ENCODE measurements at regions not wholly inside any gene's neighbourhood (a gene's known extent, or its start where the extent isn't known, plus 50 kb on each side); places are given as distances from the start of the nearest gene placed in this dataset.

DNA sequence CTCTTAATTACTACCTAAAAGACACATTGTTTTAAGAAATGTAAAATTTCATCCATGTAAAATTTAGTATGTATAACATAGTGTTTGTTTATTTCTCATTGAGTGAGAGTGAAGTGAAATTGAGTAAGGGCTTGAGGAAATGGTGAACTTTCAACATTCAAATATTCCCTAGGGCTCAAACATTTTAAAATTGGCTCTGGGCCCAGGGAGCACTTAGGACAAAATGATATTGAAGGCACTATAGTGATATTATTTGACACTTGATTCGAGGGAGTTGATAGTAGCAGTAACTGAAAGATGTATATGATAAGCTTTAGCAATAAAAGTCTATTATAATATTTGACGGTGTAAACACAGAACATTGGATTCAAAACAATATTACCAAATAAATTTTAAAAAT, 1244.0 kb upstream of the TENM3 start:
- DNase-seq = no peak

DNA sequence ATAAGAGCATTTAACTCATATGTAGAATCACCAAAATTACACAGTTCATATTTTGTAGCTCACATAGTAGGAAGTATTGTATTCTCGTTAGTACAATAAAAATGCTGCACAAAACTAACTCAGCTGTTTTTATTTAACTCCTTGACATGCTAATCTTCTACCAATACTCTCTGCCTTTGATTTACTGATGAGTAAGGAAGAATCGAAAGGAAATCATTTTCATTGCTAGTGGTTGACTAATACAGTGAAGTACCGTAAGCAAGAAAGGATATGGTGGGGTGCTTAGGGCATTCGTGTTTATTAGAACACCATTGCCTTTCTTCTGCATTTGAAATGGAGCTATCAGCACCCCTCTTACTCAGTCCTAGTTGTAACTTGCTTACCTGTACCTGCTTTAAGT, 1239.1 kb upstream of the TENM3 start:
- DNase-seq = no peak

DNA sequence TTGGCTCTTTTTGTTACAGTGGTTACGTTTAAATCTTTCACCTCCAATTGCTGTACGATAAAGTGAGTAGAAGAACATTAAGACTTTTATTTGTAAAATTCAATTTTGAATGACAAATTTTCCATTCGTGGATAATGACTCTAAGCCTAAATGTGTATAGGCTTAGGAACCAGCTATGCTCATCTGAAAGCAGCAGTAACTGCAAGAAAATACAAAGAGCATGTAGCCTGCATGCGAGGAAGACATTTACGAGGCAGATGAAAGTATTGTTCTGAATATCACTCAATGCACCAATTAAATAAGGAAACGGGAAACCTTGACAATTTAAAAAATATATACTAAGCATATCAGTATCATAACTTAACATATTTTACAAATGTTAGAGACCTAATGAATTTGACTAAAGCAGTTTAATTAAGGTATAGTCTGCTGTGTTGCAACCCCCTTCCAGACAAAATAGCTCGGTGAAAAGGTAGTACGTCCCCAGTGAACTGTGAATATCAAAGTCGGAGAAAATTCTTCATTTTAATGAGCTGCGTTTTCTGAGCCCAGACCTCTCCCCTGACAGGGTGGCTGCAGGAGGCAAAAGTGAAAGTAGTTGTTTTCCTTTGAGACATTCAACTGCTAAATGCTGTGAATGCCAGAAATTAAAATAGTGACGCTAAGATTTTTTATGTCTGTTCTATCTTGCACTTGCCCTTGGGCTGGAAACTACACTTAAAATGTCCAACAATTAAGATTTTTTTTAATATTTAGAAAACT, 1236.5 kb upstream of the TENM3 start:
- no peak for DNase-seq

DNA sequence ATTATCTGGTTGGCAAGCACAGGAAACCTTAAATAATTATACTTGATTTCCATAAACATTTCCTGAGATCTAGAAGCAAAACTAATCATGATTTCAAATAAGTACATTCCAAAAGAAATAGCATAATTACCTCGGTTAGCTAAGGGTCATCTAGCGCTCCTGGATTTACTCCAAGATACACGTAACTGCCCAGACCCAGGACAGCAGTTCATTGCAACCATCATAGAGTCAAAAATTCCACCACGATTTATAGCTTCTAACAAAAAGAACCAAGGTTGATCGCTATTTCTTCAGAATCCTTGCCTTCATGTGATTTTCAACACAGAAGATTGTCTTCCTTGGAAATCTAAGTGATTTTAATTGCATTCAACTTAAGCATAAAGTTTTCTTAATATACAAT, 1235.5 kb upstream of the TENM3 start:
- DNase-seq = no peak

DNA sequence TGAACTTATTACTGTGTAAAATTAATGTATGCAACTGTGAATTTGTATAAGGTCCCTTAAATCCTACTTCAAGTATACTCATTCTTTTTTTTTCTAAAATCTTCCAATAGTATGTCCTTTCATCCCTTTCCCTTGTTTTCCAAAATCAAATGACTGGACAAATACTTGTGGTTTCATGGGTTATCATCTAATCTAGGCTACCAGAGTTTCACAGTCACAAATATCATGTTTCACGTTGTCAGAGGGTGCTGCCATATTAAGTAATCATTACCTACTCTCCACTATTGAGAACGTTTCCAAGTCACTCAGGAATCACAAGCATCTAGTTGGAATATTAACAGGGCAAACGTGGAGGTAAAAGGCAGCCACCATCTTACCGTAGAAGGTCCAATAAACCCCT, 1235.0 kb upstream of the TENM3 start:
- no peak for DNase-seq

DNA sequence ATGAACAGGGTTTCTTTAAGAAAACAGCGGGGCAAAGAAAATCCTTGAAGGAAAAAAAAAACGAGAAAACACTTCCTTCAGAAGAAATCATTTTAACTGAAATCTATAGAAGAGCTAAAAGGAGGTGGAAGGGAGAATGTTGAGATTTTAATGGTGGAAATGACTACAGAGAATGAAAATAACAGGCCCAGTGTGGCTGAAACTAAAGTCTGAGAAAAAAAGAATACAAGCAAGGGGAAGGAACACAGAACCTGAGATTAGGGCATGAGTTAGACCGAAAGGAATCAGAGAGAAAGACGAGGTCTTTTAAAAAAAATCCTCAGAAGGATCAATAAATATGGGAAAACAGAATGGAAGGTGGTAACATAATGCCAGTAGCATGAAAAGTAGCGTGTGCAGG, 1230.0 kb upstream of the TENM3 start:
- no peak for DNase-seq

DNA sequence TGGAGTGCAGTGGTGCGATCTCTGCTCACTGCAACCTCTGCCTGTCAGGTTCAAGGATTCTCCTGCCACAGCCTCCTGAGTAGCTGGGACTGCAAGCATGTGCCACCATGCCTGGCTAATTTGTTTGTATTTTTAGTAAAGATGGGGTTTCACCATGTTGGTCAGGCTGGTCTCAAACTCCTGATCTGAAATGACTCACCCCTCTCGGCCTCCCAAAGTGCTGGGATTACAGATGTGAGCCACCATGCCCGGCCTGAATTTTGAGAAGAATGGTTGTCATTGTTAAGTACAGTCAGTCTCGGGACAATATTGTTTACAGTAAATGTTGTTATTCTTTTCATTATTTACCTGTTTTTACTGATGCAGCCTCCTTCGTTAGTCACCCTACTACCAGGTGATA, 1226.2 kb upstream of the TENM3 start:
- DNase-seq = no peak

DNA sequence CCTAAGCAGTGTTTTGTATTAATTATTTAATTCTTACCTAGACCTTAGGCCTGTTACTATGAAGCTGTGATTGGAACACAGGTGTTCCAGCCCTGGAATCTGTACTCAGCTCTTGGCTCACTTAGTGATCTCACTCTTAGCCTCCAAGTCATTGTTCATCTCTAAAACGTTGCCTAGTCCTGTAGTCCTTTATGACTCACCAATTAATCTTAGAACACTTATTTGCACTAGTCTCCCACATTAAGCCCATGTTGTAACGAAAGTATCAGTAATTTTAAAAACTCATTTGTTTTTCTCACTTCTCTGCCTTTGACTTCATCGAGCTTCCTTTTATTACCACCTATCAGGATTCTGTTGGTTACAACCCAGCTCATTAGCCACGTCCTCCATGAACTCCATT, 1224.7 kb upstream of the TENM3 start:
- no peak for DNase-seq

DNA sequence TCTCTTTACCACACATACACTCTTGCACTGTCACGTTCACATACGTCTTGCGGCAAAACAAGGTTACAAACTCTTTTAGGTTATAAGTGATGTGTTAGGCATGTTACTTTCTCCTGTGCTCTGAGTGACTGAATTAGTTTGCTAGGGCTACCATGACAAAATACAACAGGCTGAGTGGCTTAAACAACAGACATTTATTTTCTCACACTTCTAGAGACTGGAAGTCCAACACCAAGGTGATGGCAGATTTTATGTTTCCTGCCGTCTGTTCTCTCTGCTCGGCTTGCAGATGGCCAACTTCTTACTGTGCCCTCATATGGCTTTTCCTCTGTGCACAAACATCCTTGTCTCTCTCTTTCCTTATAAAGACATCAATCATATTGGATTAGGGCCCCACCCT, 1224.3 kb upstream of the TENM3 start:
- DNase-seq = no peak

DNA sequence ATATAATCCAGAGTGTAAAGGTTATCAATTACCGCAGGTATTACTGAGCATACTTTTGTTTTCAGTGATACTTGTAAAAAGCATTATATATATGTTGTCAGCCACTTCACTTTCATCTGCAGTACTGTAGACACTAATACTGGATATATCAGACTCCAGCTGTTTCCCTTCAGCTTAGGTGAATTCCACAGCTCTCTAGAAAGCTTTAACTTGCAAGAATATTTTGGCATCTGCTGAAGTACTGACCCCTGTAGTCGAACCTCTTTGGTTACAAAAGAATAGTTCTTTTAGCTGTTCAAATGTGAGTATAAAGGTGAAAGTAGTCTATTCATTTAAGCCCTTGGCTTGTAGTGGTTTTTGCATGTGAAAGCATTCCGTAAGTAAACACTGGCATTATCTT, 1222.7 kb upstream of the TENM3 start:
- no peak for DNase-seq

DNA sequence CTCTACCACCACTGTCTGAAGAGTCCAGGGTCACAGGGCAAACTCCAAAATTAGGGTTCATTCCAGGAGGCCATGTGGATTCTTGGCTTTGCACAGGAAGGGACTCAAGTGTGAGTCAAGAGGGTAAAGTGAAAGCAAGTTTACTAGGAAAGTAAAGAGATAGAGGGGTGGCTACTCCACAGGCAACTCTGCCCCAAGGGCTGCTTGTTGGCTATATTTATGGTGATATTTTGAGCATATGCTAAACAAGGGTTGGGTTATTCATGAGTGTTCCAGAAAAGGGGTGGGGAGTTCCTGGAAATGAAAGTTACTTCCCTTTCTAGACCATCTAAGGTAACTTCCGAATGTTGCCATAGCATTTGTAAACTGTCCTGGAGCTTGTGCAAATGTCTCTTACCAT, 1222.0 kb upstream of the TENM3 start:
- DNase-seq = no peak

DNA sequence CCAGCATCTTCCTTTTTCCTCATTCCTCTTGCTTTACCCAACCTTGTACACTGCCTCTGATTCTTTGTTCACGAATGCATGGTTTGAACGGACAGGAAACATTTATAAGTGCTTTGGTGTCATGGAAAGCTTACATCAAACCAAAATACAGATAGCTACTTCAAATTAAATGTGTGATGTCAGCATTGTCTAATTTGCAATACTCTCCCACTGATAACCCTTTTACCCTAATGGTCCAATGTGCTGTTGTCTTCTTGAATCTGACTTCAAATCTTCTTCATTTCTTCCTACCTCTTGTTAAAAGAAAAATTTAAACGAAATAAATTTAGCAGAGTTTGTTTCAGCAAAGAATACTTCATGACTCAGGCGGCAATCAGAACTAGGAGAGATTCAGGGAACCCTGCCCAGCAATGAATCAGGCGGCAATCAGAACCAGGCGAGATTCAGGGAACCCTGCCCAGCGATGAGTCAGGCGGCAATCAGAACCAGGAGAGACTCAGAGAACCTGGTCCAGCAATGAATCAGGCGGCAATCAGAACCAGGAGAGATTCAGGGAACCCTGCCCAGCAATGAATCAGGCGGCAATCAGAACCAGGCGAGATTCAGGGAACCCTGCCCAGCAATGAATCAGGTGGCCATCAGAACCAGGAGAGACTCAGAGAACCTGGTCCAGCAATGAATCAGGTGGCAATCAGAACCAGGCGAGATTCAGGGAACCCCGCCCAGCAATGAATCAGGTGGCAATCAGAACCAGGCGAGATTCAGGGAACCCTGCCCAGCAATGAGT, 1212.9 kb upstream of the TENM3 start:
- DNase-seq = peak; percentile 72

DNA sequence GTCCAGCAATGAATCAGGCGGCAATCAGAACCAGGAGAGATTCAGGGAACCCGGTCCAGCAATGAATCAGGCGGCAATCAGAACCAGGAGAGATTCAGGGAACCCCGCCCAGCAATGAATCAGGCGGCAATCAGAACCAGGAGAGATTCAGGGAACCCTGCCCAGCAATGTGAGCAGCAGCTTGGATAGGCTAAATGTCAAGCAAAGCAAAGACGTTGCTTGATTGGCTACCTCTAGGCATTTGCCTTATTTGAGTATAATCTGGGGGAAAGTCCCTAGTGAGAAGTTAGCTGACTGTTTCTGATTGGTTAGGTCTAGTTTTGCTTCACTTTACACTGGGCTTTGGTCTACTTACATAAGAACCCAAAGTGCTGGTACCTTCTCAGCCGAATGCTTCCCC, 1212.2 kb upstream of the TENM3 start:
- DNase-seq = no peak

DNA sequence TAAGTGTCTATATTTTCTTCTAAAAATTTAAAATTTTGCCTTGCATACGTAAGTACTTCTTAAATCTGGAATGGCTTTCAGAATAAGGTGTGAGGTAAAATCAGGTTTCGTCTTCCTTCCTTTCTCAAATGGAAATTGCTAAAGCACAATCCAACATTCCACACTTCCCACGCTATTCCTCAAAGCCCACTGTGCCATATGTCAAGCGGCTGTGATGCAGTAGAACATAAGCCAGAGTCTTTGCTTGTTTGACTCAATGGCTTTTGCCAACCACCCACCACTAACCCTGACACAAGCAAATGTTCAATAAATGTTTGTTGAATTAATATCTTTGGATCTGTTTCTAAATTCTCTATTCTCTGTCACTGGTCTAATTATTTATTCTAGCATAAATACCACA, 1199.7 kb upstream of the TENM3 start:
- DNase-seq = no peak

DNA sequence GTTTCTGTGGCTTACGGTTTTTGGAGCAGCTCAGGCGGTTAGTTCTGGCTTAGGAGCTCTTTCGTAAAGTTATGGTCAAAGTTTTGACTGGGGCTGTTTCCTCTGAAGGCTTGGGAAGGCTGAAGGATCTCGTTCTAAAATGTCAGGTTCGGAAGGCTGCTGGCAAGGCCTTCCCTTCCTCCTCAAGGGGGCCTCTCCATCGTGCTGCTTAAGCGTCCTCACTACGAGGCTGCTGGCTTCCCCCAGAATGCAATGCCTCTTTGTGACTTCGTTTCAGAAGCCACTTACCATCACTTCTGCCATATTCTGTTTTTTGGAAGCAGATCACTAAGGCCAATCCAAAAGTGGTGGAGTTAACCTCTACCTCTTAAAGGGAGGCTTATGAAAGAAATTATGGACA, 1196.4 kb upstream of the TENM3 start:
- no peak for DNase-seq

DNA sequence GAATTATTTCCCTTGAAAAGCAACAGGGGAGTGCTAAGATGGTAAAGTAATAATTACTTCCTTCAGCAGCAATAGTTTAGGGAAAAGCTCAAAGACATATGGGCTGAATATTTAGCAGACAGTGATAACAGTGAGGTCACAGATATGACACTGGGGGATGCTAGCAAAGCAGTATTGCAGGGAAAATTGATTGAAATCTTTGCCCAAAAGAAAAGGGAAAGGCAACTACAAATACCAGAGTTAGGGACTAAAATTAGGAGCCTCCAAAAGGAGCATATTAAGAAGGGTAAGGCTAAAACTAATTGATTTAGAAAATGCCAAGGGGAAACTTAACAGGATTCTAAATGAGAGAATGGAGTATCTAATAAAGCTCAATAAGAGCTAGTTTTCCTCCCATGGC, 1191.3 kb upstream of the TENM3 start:
- DNase-seq = no peak

DNA sequence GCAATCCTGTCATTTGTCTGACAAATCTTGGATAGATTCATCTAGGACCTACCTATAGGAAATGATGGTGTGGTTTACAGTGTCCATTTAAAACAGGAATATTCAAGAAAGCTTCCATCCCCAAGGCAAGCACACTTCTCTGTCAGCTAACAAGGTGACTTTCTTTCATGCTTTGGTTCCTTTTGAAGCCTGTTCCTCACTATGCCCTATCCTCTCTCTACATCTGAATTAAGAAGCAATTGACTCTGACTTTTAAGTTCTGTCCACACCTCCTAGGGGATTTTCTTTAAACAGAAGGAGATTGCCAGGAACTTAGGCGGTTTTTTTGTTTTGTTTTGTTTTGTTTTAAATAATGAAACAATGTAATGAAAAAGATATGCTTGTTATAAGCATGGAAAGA, 1181.4 kb upstream of the TENM3 start:
- no peak for DNase-seq

DNA sequence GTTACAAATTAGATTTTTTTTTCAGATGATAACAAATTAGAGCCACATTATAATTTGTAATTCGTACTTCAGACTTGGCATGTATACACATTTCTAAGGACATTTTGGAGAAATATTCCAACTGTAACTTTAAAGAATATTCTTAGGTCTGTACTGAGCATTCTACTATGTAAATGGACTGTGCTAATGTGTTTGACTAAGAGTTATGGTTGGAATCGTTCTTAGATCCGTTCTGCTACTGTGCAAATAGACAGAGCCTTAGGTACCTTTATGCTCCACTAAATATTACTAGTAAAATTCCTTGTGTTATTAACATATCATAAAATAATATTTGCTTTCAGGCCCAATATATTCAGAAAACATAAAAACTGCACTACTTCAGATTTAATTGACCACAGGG, 1180.0 kb upstream of the TENM3 start:
- DNase-seq = no peak

DNA sequence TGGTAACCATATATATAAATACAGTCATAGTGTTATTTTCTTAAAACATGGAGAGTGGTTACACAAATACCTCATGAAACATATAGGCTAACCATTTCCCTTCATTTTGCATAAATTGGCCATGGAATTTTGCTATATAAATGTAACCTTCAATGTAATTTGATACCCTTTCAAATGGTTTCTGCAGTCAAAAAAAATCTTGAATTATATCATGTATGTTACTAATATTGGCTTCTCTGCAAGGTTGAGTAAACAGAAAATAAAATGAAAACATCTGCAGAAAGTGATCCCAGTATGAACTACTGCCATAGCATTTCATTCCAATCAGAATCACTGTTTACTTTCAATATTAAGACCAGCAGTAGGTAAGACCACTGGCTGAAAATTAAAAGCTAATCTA, 1165.9 kb upstream of the TENM3 start:
- DNase-seq = no peak

DNA sequence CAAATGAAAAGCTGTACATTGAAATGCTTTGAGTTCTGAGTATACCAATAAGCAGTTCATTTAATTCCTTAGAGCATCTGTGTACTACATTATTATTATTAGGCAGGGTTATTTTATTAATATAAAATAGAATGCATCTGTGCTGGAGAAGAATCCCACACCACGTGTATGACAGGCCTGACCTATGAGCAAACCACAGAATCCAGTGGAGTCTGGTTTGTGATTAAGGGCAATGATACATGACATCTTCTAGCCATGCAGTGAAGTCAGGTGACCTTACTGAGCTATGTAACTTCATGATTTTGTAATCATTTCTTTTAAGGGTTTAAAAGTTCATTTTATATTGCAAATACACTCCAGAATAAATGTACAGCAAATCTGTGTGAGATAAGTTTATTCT, 1165.0 kb upstream of the TENM3 start:
- no peak for DNase-seq

DNA sequence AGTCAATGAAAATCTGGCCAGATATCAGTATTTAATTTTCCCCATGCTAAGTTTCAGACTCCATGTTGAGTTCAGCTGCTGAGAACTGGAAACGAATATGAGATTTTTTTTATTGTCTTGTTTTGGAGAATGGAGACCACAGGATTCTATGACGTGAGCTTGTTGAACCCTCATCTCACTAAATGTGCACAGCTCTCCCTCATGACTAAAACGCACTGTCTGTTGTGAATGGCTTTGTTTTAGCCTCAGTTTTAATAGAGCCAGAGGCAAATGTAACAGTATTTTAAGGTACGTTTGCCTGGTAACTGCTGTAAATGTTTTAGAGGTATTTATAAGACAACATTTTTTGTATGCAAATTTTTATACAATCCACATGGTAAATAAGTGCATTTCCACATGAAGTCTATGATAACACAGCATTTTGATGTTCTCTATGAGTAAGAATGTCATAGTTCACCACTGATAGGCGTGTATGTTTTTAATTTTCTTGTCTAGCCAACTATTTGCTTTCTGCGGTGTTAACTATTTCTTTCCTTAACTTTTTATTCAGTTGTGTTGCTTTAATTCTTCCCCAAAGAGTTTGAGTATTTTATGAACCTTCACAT, 1159.3 kb upstream of the TENM3 start:
- no peak for DNase-seq

DNA sequence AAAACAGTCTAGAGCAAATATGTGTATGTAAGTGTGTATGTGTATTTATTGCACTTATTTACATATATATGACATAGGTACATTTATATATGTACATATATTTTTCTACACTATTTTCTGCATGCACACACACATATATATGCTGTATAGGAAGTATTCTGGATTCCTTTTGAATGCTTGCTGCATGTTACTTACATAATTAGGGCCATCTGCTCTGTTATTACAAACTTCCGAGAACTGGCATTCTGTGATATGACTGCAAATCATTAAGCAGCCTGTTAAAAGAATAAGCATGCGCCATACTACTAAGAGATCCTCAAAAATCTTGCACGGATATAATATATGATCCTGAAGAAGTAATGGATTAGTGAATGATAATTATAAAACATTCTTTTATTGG, 1157.6 kb upstream of the TENM3 start:
- no peak for DNase-seq

DNA sequence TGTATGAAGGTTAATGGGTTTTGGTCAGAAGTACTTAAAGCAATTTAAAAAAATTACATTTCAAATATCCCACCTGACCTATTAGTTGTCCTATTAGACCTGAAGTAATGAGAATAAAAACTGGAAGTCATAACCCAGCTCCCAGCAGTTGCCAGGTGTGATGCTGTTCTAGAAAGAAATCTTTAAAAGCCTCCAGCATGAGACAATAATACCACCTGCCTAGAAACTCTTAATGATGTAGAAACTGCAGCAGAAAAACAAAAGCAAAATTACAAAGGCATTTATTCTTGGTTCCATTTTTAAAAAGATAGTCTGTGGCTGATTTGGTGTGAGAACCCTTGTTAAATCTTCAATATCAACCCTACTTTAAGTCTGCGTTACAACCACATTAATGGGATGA, 1137.7 kb upstream of the TENM3 start:
- DNase-seq = no peak

DNA sequence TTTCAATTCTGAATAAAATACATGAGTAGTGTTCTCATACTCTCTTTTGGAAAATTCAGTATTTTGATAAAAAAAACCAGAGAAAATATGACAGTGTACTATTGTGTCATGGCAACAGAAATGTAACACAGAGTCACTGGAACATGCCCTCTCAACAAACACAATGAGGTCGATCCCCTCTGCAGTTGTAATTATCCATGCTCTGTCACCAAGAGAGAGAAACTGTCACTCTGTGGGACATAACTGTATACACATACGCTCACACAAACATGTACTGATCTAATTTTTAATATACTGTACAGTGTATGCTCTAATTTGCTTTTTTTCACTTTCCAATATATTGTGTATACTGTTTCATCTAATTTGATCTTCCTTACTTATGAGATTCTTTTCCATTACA, 1136.8 kb upstream of the TENM3 start:
- no peak for DNase-seq

All from amniotic stem cell (primary cell).